Effector CD4-positive, alpha-beta T cell (primary cell): ENCODE measurements at regions not wholly inside any gene's neighbourhood (a gene's known extent, or its start where the extent isn't known, plus 50 kb on each side); places are given as distances from the start of the nearest gene placed in this dataset.

Source experiments
- DNase-seq: peaks from one replicate; pipeline ENCODE4 v3.0.0-alpha.2; 2020

GRCh38 chr14:98182393-98183055, 1089.5 kb downstream of the BCL11B start:
- DNase-seq: no peak

GRCh38 chr14:98183556-98183955, 1088.4 kb downstream of the BCL11B start:
- DNase-seq: no peak

- DNase-seq: no peak
Observed at GRCh38 chr14:98184457-98184856, 1087.5 kb downstream of the BCL11B start.

GRCh38 chr14:98185036-98185435, 1087.0 kb downstream of the BCL11B start:
- DNase-seq: no peak

GRCh38 chr14:98186140-98186539, 1085.9 kb downstream of the BCL11B start:
- DNase-seq: no peak

GRCh38 chr14:98187281-98187680, 1084.7 kb downstream of the BCL11B start:
- no peak for DNase-seq

GRCh38 chr14:98189062-98189461, 1082.9 kb downstream of the BCL11B start:
- no peak for DNase-seq

- DNase-seq: no peak
Observed at GRCh38 chr14:98189511-98189910, 1082.5 kb downstream of the BCL11B start.

- DNase-seq: no peak
Observed at GRCh38 chr14:98189944-98190343, 1082.1 kb downstream of the BCL11B start.

- DNase-seq: no peak
Observed at GRCh38 chr14:98192946-98193345, 1079.1 kb downstream of the BCL11B start.

- DNase-seq: no peak
Observed at GRCh38 chr14:98194821-98195220, 1077.2 kb downstream of the BCL11B start.

GRCh38 chr14:98195256-98195655, 1076.7 kb downstream of the BCL11B start:
- no peak for DNase-seq

GRCh38 chr14:98197933-98198332, 1074.1 kb downstream of the BCL11B start:
- DNase-seq: no peak

GRCh38 chr14:98198385-98198784, 1073.6 kb downstream of the BCL11B start:
- DNase-seq: no peak

GRCh38 chr14:98200601-98201000, 1071.4 kb downstream of the BCL11B start:
- no peak for DNase-seq

GRCh38 chr14:98203421-98203820, 1068.6 kb downstream of the BCL11B start:
- no peak for DNase-seq

- no peak for DNase-seq
Observed at GRCh38 chr14:98204139-98204538, 1067.9 kb downstream of the BCL11B start.

GRCh38 chr14:98207415-98207814, 1064.6 kb downstream of the BCL11B start:
- DNase-seq: no peak

GRCh38 chr14:98208211-98208611, 1063.8 kb downstream of the BCL11B start:
- no peak for DNase-seq

GRCh38 chr14:98208943-98209342, 1063.1 kb downstream of the BCL11B start:
- no peak for DNase-seq

- DNase-seq: peak; percentile 19
Observed at GRCh38 chr14:98210045-98210672, 1061.8 kb downstream of the BCL11B start.

- no peak for DNase-seq
Observed at GRCh38 chr14:98217530-98217929, 1054.5 kb downstream of the BCL11B start.

GRCh38 chr14:98218218-98218617, 1053.8 kb downstream of the BCL11B start:
- no peak for DNase-seq

- DNase-seq: no peak
Observed at GRCh38 chr14:98219638-98220037, 1052.4 kb downstream of the BCL11B start.

- DNase-seq: no peak
Observed at GRCh38 chr14:98223106-98223505, 1048.9 kb downstream of the BCL11B start.
